Superior temporal gyrus (tissue), 1 donor: ENCODE measurements at regions not wholly inside any gene's neighbourhood (a gene's known extent, or its start where the extent isn't known, plus 50 kb on each side); places are given as distances from the start of the nearest gene placed in this dataset.
"Not testable (repeated sequence)": the region's sequence is repeated elsewhere in the genome, so short reads cannot be mapped to it uniquely, and the experiment has no call there.

Experiments
- DNase-seq: peaks from one replicate; pipeline ENCODE4 v3.0.0-alpha.2; 2016; ENCODE audit errors: extremely low spot score

GRCh38 chr6:170063851-170064602, 226.9 kb downstream of the DLL1 start:
- DNase-seq: no peak

- no peak for DNase-seq
These were observed 227.4 kb downstream of the DLL1 start for GRCh38 chr6:170063431-170063830.

GRCh38 chr6:170062915-170063241, 228.0 kb downstream of the DLL1 start:
- DNase-seq: no peak

- DNase-seq: no peak
These were observed 228.5 kb downstream of the DLL1 start for GRCh38 chr6:170062209-170062914.

GRCh38 chr6:170058878-170059485, 231.9 kb downstream of the DLL1 start:
- DNase-seq: no peak

- no peak for DNase-seq
These were observed 232.7 kb downstream of the DLL1 start for GRCh38 chr6:170057961-170058877.

- no peak for DNase-seq
These were observed 233.7 kb downstream of the DLL1 start for GRCh38 chr6:170057034-170057734.

GRCh38 chr6:170056278-170056711, 234.6 kb downstream of the DLL1 start:
- DNase-seq: no peak

GRCh38 chr6:170055797-170056196, 235.1 kb downstream of the DLL1 start:
- DNase-seq: not testable (repeated sequence)

GRCh38 chr6:170053966-170054661, 236.8 kb downstream of the DLL1 start:
- no peak for DNase-seq

- DNase-seq: no peak
These were observed 237.7 kb downstream of the DLL1 start for GRCh38 chr6:170052991-170053821.

- DNase-seq: no peak
These were observed 239.4 kb downstream of the DLL1 start for GRCh38 chr6:170051229-170052172.

- DNase-seq: no peak
These were observed 240.3 kb downstream of the DLL1 start for GRCh38 chr6:170050591-170051041.

- DNase-seq: no peak
These were observed 241.0 kb downstream of the DLL1 start for GRCh38 chr6:170049641-170050561.

- DNase-seq: no peak
These were observed 242.1 kb downstream of the DLL1 start for GRCh38 chr6:170048615-170049256.

GRCh38 chr6:170047823-170048222, 243.1 kb downstream of the DLL1 start:
- no peak for DNase-seq
